Suprapubic skin (tissue), 4 donors: ENCODE measurements at regions not wholly inside any gene's neighbourhood (a gene's known extent, or its start where the extent isn't known, plus 50 kb on each side); places are given as distances from the start of the nearest gene placed in this dataset.

ENCODE experiments used
- DNase-seq, 2 donors: peaks; one replicate each; pipeline ENCODE4 v3.0.0-alpha.2; 2019; ENCODE audit warnings: low spot score in 2 of 2
- H3K27ac ChIP-seq: fragments of 200-600 bp; sonication (generic); one replicate; pipeline ENCODE4 v1.5.1; 2019
- H3K27me3 ChIP-seq: fragments of 200-600 bp; sonication (generic); one replicate; pipeline ENCODE4 v1.5.1; 2019
- H3K36me3 ChIP-seq: fragments of 200-600 bp; sonication (generic); one replicate; pipeline ENCODE4 v1.5.1; 2019
- H3K4me1 ChIP-seq: fragments of 200-600 bp; sonication (generic); one replicate; pipeline ENCODE4 v1.5.1; 2019
- H3K4me3 ChIP-seq: fragments of 200-600 bp; sonication (generic); one replicate; pipeline ENCODE4 v1.5.1; 2019; ENCODE audit warnings: mild to moderate bottlenecking
- H3K9me3 ChIP-seq: fragments of 200-600 bp; sonication (generic); one replicate; pipeline ENCODE4 v1.5.1; 2019
- EP300 ChIP-seq: sonication (generic); formaldehyde crosslinking; IDR thresholded peaks from one replicate; pipeline ENCODE4 v1.6.1; 2017; ENCODE audit warnings: antibody characterized with exemption
- POLR2A ChIP-seq, 2 donors: fragments of 450-650 bp; IDR thresholded peaks; one replicate each; pipeline ENCODE4 v1.6.1; 2017; ENCODE audit warnings: antibody characterized with exemption in 2 of 2, mild to moderate bottlenecking in 2 of 2, moderate library complexity in 2 of 2
- POLR2AphosphoS5 ChIP-seq, 3 donors: sonication (generic); formaldehyde crosslinking; IDR thresholded peaks; one replicate each; pipeline ENCODE4 v1.6.1; 2017; ENCODE audit warnings: antibody characterized with exemption in 3 of 3
- WGBS: methylation state at CpG from one replicate; pipeline ENCODE4 v1.1.5; 2018; 5-methylcytosine and 5-hydroxymethylcytosine counted together
- TF ChIP-seq, protein P1 (sequence below), 2 donors: fragments of 200-600 bp in 1 of 2; fragments of 450-650 bp in 1 of 2; sonication (generic) in 1 of 2; IDR thresholded peaks; one replicate each; pipeline ENCODE4 v1.5.1; 2016 to 2019; ENCODE audit warnings: antibody characterized with exemption in 2 of 2, mild to moderate bottlenecking in 1 of 2, moderate library complexity in 1 of 2

DNA sequence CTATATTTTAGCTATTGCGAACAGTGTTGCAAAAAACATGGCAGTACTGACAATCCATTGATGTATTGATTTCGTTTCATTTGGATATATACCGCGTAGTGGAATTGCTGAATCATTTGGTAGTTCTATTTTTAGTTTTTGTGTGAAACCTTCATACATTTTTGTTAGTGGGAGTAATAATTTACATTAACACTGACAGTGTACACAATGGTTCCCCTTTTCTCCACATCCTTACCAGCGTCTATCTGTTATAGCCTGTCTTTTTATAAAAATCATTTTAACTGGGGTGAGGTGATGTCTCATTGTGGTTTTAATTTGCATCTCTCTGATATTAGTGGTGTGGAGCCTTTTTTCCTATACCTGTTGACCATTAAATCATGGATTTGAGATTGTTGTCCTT is 392.4 kb upstream of the ALCAM start:
- no peaks in the 10 kb centered on the region for H3K36me3 ChIP-seq
- peaks cover 7% of the 10 kb centered on the region for H3K9me3 ChIP-seq
- H3K27ac ChIP-seq: no peak overlapping the region
- H3K27me3 ChIP-seq: no peaks in the 10 kb centered on the region
- no peak overlapping the region for H3K4me3 ChIP-seq
- no peaks in the 10 kb centered on the region for H3K4me1 ChIP-seq
- no peak for TF ChIP-seq POLR2A (IDR thresholded peaks at IDR 0.05)
- TF ChIP-seq, protein P1, sequence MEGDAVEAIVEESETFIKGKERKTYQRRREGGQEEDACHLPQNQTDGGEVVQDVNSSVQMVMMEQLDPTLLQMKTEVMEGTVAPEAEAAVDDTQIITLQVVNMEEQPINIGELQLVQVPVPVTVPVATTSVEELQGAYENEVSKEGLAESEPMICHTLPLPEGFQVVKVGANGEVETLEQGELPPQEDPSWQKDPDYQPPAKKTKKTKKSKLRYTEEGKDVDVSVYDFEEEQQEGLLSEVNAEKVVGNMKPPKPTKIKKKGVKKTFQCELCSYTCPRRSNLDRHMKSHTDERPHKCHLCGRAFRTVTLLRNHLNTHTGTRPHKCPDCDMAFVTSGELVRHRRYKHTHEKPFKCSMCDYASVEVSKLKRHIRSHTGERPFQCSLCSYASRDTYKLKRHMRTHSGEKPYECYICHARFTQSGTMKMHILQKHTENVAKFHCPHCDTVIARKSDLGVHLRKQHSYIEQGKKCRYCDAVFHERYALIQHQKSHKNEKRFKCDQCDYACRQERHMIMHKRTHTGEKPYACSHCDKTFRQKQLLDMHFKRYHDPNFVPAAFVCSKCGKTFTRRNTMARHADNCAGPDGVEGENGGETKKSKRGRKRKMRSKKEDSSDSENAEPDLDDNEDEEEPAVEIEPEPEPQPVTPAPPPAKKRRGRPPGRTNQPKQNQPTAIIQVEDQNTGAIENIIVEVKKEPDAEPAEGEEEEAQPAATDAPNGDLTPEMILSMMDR (IDR thresholded peaks at IDR 0.05): no peak
- no peak for TF ChIP-seq EP300
- TF ChIP-seq POLR2AphosphoS5 (IDR thresholded peaks at IDR 0.05): no peak
- no peak for DNase-seq
- WGBS: 82% methylated on average over 5 of the region's 5 CpGs

DNA sequence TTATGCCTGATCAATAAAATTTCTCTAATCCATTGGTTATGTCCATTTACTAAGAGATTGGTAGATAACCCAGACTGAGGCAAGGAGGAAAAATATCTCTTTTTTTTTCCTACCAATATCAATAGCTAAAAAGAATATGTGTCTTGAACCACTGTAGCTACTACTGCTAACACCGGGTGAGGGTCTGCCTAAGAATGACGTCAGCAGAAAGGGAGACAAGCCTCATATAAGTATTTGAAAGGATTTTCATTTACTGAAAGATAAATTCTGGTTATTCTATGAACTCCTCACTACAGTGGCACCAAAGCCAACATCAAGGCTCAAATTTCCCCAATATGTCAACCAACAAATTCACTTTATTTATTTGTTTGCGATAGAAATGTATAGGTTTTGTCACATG is 389.0 kb upstream of the ALCAM start:
- no peak for DNase-seq
- peaks cover 7% of the 10 kb centered on the region for H3K9me3 ChIP-seq
- no peak overlapping the region for H3K27ac ChIP-seq
- TF ChIP-seq POLR2AphosphoS5 (IDR thresholded peaks at IDR 0.05): no peak
- TF ChIP-seq EP300: no peak
- TF ChIP-seq, protein P1 (IDR thresholded peaks at IDR 0.05): no peak
- no peak for TF ChIP-seq POLR2A (IDR thresholded peaks at IDR 0.05)
- no peaks in the 10 kb centered on the region for H3K27me3 ChIP-seq
- WGBS: 95% methylated on average over 3 of the region's 3 CpGs
- no peaks in the 10 kb centered on the region for H3K36me3 ChIP-seq
- H3K4me1 ChIP-seq: no peaks in the 10 kb centered on the region
- no peak overlapping the region for H3K4me3 ChIP-seq

DNA sequence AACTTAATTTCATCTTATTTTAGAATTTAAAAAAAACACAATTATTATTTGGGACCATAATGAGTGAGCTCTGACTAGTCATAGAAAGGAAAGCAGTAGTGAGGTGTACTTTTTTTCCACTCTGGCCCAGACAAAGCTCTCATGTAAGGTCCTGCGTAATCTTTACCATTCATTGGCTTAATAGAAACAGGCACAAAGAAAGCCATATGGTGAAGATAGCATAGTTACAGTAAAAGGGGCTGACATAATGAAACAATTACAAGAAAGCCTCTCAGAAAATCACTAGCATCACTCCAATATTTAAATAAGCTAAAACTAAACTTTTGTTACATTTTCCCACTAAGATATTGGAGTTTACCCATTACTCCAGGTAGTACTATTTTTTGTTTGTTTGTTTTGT is 384.6 kb upstream of the ALCAM start:
- 87% methylated on average over 1 of the region's 1 CpG for WGBS
- H3K27ac ChIP-seq: no peak overlapping the region

DNA sequence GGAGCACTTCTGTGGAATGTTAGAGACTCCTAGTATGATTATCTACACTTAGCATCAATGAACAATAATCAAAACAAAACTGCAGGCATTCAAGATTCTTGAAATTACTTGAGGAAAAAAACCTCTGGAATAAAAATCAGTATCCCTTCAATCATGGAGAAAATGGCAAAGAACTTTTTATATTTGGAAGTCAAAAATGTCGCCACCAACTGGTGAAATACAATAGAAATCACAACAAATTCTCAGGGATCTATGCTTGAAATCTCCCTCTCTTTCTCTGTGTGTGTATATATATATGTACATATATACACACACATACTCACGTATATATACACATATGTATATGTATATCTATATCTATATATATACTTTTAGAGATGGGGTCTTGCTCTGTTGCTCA is 378.9 kb upstream of the ALCAM start:
- Histone ChIP-seq H3K27ac (no peak overlapping the region), H3K4me1 (no peaks in the 10 kb centered on the region), H3K4me3 (no peak overlapping the region), H3K9me3 (no peaks in the 10 kb centered on the region), H3K36me3 (no peaks in the 10 kb centered on the region), H3K27me3 (no peaks in the 10 kb centered on the region)
- DNase-seq: no peak
- WGBS: 89% methylated on average over 2 of the region's 2 CpGs
- TF ChIP-seq, protein P1 (IDR thresholded peaks at IDR 0.05): no peak
- TF ChIP-seq POLR2A (IDR thresholded peaks at IDR 0.05) (no peak), EP300 (no peak), POLR2AphosphoS5 (IDR thresholded peaks at IDR 0.05) (no peak)

More for the DNA sequence above, 384.6 kb upstream of the ALCAM start:
- no peaks in the 10 kb centered on the region for H3K36me3 ChIP-seq
- H3K9me3 ChIP-seq: no peaks in the 10 kb centered on the region
- no peak for DNase-seq
- TF ChIP-seq POLR2AphosphoS5 (IDR thresholded peaks at IDR 0.05) (no peak), EP300 (no peak), POLR2A (IDR thresholded peaks at IDR 0.05) (no peak)
- TF ChIP-seq, protein P1 (IDR thresholded peaks at IDR 0.05): no peak
- H3K4me1 ChIP-seq: no peaks in the 10 kb centered on the region
- H3K27me3 ChIP-seq: no peaks in the 10 kb centered on the region
- H3K4me3 ChIP-seq: no peak overlapping the region

DNA sequence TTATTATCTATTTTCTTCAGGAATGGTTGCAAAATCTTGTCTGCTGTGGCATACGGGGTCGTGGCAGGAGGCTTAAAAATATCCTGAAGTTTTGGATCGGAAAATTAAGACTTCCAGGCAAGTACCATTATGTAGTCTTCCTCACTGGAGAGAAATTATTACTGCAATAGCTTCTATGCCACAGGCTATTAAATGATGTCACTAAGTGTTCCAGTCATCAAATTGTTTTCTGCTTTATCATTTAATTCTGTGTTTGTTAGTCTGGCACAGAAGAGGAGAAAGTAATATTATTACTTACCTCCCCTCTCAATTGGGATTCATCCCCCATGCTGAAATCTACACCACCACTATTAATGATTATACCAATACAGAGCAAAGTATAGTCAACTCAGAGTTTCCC is 378.2 kb upstream of the ALCAM start:
- Histone ChIP-seq H3K27ac (no peak overlapping the region), H3K27me3 (no peaks in the 10 kb centered on the region), H3K9me3 (no peaks in the 10 kb centered on the region), H3K4me1 (no peaks in the 10 kb centered on the region), H3K4me3 (no peak overlapping the region), H3K36me3 (no peaks in the 10 kb centered on the region)
- no peak for DNase-seq
- 79% methylated on average over 3 of the region's 3 CpGs for WGBS
- TF ChIP-seq, protein P1 (IDR thresholded peaks at IDR 0.05): no peak
- no peak for TF ChIP-seq POLR2AphosphoS5 (IDR thresholded peaks at IDR 0.05)
- no peak for TF ChIP-seq EP300
- no peak for TF ChIP-seq POLR2A (IDR thresholded peaks at IDR 0.05)
